WTC11 (cell line): ENCODE measurements at regions not wholly inside any gene's neighbourhood (a gene's known extent, or its start where the extent isn't known, plus 50 kb on each side); places are given as distances from the start of the nearest gene placed in this dataset.
"Not testable (repeated sequence)": the region's sequence is repeated elsewhere in the genome, so short reads cannot be mapped to it uniquely, and the experiment has no call there.

Experiments used
- CTCF ChIP-seq: fragments of 200-600 bp; IDR thresholded peaks from 2 replicates; pipeline ENCODE4 v1.8.0; 2022; ENCODE audit warnings: antibody characterized with exemption
- SP1 ChIP-seq: sonication (generic); formaldehyde crosslinking; conservative IDR thresholded peaks from 2 replicates; pipeline ENCODE4 v1.8.1; 2022; ENCODE audit warnings: missing genetic modification reagents

DNA sequence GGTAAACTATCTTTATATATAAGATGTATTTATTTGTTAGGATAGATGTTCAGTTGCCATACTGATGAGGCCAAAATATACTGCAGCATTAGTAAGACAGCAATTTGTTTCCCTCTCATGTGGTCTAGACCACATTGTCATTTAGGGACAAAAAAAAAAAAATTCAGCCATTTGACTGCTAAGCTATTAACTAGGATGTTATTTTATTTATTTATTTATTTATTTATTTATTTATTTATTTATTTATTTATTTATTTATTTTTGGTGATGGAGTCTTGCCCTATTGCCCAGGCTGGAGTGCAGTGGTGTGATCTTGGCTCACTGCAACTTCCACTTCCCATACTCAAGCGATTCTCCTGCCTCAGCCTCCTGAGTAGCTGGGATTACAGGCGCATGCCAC is 361.6 kb upstream of the EDIL3 start:
- TF ChIP-seq CTCF; SP1 (CRISPR knock-in tag): not testable (repeated sequence)
